Bronchial epithelial cell (primary cell): ENCODE measurements at regions not wholly inside any gene's neighbourhood (a gene's known extent, or its start where the extent isn't known, plus 50 kb on each side); places are given as distances from the start of the nearest gene placed in this dataset.

Source experiments
- DNase-seq: peaks from one replicate; pipeline ENCODE4 v3.0.0-alpha.2; 2010; ENCODE audit warnings: low read depth
- FAIRE-seq: peaks from 2 replicates; lab custom pipeline; 2011; peaks lifted over from hg19 to GRCh38; lab: Jason Lieb, UNC
- H3K27me3 ChIP-seq: 2 replicates; pipeline ENCODE4 v1.5.1; 2011; ENCODE audit warnings: low read length; ENCODE audit not compliant: control insufficient read depth, insufficient read depth
- H3K36me3 ChIP-seq: 2 replicates; pipeline ENCODE4 v1.5.1; 2011; ENCODE audit warnings: low read length; ENCODE audit not compliant: control insufficient read depth, insufficient read depth
- H3K4me3 ChIP-seq: 2 replicates; pipeline ENCODE4 v1.5.1; 2011; ENCODE audit warnings: mild to moderate bottlenecking, low read depth, low read length, control low read depth
- CTCF ChIP-seq: IDR thresholded peaks from 2 replicates; pipeline ENCODE4 v1.5.1; 2011; ENCODE audit warnings: mild to moderate bottlenecking, moderate library complexity, low read length, control low read depth, inconsistent platforms; ENCODE audit not compliant: insufficient read depth, severe bottlenecking

DNA sequence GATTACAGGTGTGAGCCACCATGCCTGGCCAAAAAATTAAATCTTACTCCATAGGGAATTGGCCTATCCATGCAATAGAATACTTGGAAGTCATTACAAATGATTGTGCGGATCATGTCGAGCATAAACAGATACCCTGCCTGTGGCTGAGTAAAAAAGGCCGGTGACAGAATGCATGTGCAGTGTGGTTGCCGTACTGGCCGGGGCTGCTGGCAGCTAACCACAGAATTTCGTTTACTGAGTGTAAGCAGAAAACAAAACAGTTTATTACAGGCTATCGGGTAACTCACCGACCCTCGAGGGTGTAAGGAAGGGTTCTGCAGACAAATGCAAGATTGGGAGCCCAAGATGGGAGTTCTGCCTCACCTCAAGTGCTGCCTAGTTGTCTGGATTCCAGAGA lies 127.7 kb downstream of the ZIC5 start:
- Histone ChIP-seq H3K4me3 (no peak overlapping the region), H3K27me3 (no peaks in the 10 kb centered on the region), H3K36me3 (no peaks in the 10 kb centered on the region)
- DNase-seq: no peak
- no peak for TF ChIP-seq CTCF
- FAIRE-seq: no peak

- TF ChIP-seq CTCF: no peak
- H3K4me3 ChIP-seq: no peak overlapping the region
- H3K27me3 ChIP-seq: no peaks in the 10 kb centered on the region
- H3K36me3 ChIP-seq: no peaks in the 10 kb centered on the region
- DNase-seq (no peak), FAIRE-seq (no peak)
These were observed 129.2 kb downstream of the ZIC5 start for GRCh38 chr13:99842405-99842804.

DNA sequence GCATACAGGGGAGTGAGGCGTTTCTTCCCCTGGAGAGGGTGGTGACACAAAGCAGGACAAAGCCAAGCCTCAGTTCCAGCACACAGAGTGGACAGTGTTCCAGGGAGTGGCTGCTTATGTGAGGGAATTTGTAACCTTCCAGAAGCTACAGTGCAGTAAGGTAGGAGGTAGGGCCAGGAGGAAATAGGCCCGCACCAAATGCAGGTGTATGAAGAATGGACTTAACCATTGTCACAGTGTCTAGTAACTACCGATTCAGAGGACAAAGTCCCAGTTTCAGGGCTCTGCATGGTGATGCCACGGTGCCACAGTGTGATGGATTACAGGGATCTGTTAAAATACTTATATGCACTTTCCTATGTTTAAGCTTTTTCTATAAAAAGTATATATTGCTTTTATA lies 135.3 kb downstream of the ZIC5 start:
- Histone ChIP-seq H3K27me3 (no peaks in the 10 kb centered on the region), H3K36me3 (no peaks in the 10 kb centered on the region), H3K4me3 (no peak overlapping the region)
- DNase-seq: no peak
- TF ChIP-seq CTCF: no peak
- no peak for FAIRE-seq

DNA sequence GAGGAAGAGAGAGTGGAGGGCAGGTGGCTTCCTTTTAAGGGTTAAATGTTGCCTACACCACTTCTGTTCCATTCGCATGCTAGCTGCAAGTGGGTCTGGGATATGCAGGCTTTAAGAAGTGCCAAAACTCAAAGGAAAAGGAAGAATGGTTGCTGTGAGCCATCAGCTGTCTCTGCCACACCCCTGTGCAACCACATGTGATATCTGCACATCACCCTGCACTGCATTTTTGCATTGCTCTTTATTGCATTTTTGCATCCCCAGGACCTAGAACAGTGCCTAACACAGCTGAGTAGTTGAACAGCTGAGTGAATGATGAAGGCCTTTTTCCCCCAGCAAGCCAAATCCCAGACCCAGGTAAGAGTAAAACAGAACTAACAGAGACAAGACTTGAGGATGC lies 136.1 kb downstream of the ZIC5 start:
- no peak overlapping the region for H3K4me3 ChIP-seq
- DNase-seq (no peak), FAIRE-seq (peak; percentile 86)
- no peaks in the 10 kb centered on the region for H3K36me3 ChIP-seq
- no peak for TF ChIP-seq CTCF
- no peaks in the 10 kb centered on the region for H3K27me3 ChIP-seq

GRCh38 chr13:99834246-99834645 lies 137.3 kb downstream of the ZIC5 start:
- FAIRE-seq: no peak

More at GRCh38 chr13:99834246-99834645, 137.3 kb downstream of the ZIC5 start:
- H3K4me3 ChIP-seq: no peak overlapping the region
- H3K36me3 ChIP-seq: no peaks in the 10 kb centered on the region
- H3K27me3 ChIP-seq: no peaks in the 10 kb centered on the region
- TF ChIP-seq CTCF: no peak
- DNase-seq: no peak
